HAP-1 (cell line): ENCODE measurements at regions not wholly inside any gene's neighbourhood (a gene's known extent, or its start where the extent isn't known, plus 50 kb on each side); places are given as distances from the start of the nearest gene placed in this dataset.
"Not testable (repeated sequence)": the region's sequence is repeated elsewhere in the genome, so short reads cannot be mapped to it uniquely, and the experiment has no call there.

Source experiments
- DNase-seq, 2 experiments: peaks; one replicate each; pipeline ENCODE4 v3.0.0-alpha.2; 2016 to 2020; ENCODE audit warnings: low spot score in 2 of 2
- H3K27me3 ChIP-seq: fragments of 250-450 bp; sonication (Bioruptor Pico); 2 replicates; pipeline ENCODE4 v1.5.1; 2020; ENCODE audit warnings: low read depth, mild to moderate bottlenecking, moderate library complexity
- H3K36me3 ChIP-seq: fragments of 250-450 bp; sonication (Bioruptor Pico); replicated peaks from 2 replicates; pipeline ENCODE4 v1.5.1; 2020; ENCODE audit warnings: mild to moderate bottlenecking
- H3K4me1 ChIP-seq: fragments of 250-450 bp; sonication (Bioruptor Pico); 2 replicates; pipeline ENCODE4 v1.5.1; 2020; ENCODE audit warnings: mild to moderate bottlenecking
- H3K4me3 ChIP-seq: fragments of 250-450 bp; sonication (Bioruptor Pico); 2 replicates; pipeline ENCODE4 v1.5.1; 2020; ENCODE audit warnings: mild to moderate bottlenecking, moderate library complexity
- H3K9me3 ChIP-seq: fragments of 250-450 bp; sonication (Bioruptor Pico); 2 replicates; pipeline ENCODE4 v1.5.1; 2020; ENCODE audit warnings: mild to moderate bottlenecking, moderate library complexity
- in situ Hi-C: fragments of 300-500 bp; cut with MboI; formaldehyde crosslinking; loops from 3 replicates; pipeline ENCODE4 v1.14.3; 2020; ENCODE audit warnings: low sequenced_read_pairs, inconsistent platforms, mixed read lengths

DNA sequence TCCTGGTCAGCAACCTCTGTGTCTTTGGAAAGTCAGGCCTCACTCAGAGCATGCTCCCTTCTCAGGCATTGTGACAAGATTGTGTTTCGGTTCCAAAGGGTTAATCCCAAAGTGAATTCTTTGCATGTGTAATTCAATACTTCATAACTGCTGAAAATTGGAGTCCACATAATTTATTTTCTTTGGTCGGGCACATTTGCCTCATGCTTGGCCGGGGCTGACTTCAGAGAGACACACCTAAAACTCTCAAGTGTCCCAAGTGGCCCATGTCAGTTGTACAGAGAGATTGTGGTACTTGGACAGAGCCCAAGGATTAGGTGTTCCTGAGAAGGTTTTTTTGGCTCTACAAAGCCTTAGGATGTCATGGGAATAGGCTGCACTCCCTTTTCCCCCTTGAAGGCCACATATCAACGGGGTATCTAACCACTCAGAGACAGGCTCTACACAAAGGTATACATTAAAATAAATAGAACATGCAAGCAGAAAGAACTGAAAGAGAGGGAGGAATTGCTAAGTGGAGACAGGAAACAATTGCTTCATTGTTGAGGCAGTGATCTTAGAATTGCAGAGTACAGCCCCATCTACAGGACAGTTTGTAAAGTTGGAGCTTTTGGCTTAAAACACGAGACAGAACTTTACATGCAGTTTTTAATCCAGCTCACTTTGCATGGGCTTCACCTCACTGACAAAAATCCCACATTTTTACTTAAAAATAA, 1232.3 kb upstream of the ZEB2 start:
- H3K36me3 ChIP-seq: no peaks in the 10 kb centered on the region
- H3K4me3 ChIP-seq: no peak overlapping the region
- H3K9me3 ChIP-seq: no peaks in the 10 kb centered on the region
- in situ Hi-C loops: no loop called here
- peak; percentile 28 to 66 for DNase-seq
- H3K27me3 ChIP-seq: no peaks in the 10 kb centered on the region
- no peaks in the 10 kb centered on the region; the same call in 1 of the 2 replicates for H3K4me1 ChIP-seq

DNA sequence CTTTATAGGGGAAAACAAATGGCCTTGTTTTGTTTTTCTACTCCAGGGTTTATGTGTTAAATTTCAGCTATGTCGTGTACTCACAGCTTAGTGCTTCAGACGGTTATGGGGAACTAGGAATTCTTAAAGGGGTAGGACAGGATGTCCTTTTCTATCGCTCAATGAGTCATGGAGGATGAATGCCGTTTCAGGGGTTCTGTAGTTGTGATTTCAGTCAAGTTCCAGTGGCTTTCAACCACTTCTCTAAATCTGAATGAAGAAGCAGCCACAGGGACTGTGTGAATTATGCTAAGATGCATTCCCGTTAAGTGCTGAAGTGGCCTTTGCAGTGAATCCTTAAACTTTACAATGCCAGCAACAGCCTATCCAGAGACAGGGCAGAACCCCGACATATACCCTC, 1231.7 kb upstream of the ZEB2 start:
- no peaks in the 10 kb centered on the region for H3K27me3 ChIP-seq
- H3K4me1 ChIP-seq: no peaks in the 10 kb centered on the region; the same call in 1 of the 2 replicates
- no peak overlapping the region for H3K4me3 ChIP-seq
- no peaks in the 10 kb centered on the region for H3K9me3 ChIP-seq
- DNase-seq: no peak
- in situ Hi-C loops: no loop called here
- no peaks in the 10 kb centered on the region for H3K36me3 ChIP-seq

DNA sequence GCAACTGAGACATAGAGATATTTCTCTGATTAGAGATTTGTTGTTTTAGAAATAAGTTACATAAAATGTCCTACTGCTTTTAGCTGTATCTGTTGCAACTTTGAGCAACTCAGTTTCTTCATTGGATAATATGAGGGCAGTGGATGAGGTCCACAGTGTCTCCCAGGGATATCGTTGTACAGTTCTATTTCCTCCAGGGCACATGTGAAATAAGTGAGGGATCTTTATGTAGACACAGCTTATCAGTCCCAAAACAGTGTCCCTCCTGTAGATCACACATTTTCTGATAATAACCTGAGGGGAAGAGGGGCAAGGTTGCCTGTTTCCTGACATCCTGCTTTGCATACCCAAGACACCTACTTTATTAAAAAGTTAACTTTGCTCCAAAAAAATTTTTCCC, 1231.2 kb upstream of the ZEB2 start:
- H3K4me1 ChIP-seq: no peaks in the 10 kb centered on the region; the same call in 1 of the 2 replicates
- H3K27me3 ChIP-seq: no peaks in the 10 kb centered on the region
- no peaks in the 10 kb centered on the region for H3K36me3 ChIP-seq
- no peak for DNase-seq
- H3K9me3 ChIP-seq: no peaks in the 10 kb centered on the region
- in situ Hi-C loops: no loop called here
- H3K4me3 ChIP-seq: no peak overlapping the region

DNA sequence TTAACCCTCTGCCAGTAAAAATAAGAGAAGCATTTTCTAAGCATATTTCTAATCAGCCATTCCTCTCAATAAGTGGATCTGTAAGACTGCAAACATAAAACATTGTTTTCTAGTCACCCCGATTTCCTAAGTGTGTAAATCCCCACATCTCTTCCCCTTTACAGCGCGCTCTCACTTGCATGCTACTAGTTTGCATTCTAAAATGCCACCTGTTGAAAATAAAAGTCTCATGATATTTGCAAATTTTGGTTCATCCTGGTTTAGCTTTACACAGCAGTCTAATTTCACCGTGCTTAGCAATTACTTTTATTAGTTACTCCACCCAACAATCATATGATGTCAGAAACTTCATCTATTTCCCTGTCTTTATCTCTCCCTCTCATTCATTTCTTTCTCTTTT, 1230.7 kb upstream of the ZEB2 start:
- no peaks in the 10 kb centered on the region; the same call in 1 of the 2 replicates for H3K4me1 ChIP-seq
- no peak overlapping the region for H3K4me3 ChIP-seq
- no peaks in the 10 kb centered on the region for H3K27me3 ChIP-seq
- H3K36me3 ChIP-seq: no peaks in the 10 kb centered on the region
- in situ Hi-C loops: no loop called here
- no peaks in the 10 kb centered on the region for H3K9me3 ChIP-seq
- no peak for DNase-seq

DNA sequence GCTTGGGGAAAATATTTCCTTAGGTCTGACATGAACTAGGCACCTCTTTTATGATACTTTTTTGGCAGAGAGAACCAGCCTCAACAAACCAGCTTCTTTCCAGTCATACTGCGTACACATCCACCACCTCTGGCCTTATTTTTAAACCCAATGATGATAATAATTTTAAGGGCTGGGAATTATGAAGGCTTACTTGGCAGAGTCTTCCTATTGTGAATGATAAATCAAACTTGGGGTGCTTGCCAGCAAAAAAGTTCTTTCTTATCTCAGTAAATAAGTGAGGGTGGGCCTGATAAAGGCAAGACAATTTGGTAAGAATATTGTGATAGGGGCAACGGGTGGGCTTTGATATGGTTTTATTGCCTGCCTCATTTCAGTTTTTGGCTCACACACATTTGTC, 1230.2 kb upstream of the ZEB2 start:
- Histone ChIP-seq H3K4me3 (no peak overlapping the region), H3K27me3 (no peaks in the 10 kb centered on the region), H3K9me3 (no peaks in the 10 kb centered on the region), H3K36me3 (no peaks in the 10 kb centered on the region), H3K4me1 (no peaks in the 10 kb centered on the region; the same call in 1 of the 2 replicates)
- in situ Hi-C loops: no loop called here
- DNase-seq: no peak

DNA sequence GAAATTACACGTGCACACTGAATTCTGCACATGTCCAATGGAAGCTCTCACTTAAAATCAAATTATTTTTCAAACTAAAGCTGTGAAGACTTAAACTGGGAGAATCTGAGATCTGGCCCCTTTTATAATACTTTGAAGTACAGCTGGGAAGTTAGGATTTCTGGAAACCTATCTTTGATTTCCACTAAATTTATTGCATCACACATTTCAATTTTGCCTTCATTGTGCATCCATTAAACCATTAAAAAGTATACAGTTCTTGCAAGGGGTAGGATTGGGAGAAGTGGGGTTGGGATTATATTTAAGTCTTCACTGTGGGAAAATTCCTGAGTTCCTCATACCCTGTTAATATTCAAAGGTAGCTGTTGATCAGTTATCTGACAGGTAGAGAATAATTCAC, 1229.6 kb upstream of the ZEB2 start:
- in situ Hi-C loops: no loop called here
- H3K4me3 ChIP-seq: no peak overlapping the region
- no peaks in the 10 kb centered on the region; the same call in 1 of the 2 replicates for H3K4me1 ChIP-seq
- no peaks in the 10 kb centered on the region for H3K9me3 ChIP-seq
- no peak for DNase-seq
- no peaks in the 10 kb centered on the region for H3K27me3 ChIP-seq
- no peaks in the 10 kb centered on the region for H3K36me3 ChIP-seq

DNA sequence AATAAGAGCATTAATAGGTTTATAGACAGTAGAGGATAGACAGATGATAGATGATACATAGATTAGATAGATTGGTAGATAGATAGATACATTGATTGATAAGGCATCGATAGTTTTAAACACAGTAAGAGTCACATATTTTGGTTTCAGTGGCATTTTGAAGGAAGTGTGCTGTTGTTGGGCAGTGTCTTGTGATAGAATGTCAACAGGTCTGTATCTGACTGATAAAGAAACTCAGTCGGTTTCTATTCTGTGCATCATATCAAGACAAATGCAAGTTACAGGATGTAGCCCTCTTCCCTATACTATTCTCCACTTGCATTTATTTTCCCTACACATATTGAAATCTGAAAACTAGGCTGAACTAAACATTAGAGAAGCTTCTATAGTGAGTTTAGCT, 1229.0 kb upstream of the ZEB2 start:
- Histone ChIP-seq H3K4me1 (no peaks in the 10 kb centered on the region; the same call in 1 of the 2 replicates), H3K27me3 (no peaks in the 10 kb centered on the region), H3K4me3 (no peak overlapping the region), H3K36me3 (no peaks in the 10 kb centered on the region), H3K9me3 (no peaks in the 10 kb centered on the region)
- DNase-seq: no peak
- in situ Hi-C loops: no loop called here

DNA sequence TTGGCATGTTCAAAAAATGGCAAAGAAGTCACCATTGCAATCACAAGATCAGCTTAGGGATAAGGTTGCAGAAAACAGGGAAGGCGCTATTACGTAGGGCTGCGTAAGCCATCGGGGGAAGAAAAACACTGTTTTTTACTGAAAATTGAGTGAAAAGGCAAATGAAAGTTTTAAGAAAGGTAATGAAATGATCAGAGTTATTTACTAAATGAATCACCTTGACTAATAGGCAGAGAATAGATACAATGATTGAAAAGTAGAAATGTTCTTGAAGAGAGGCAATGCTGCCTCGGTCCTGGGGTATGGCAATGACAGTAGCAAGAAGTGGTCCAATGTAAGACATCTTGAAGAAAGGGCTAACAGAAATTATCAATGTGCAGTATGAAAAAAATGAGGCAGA, 1227.8 kb upstream of the ZEB2 start:
- in situ Hi-C loops: no loop called here
- DNase-seq: no peak
- no peaks in the 10 kb centered on the region for H3K9me3 ChIP-seq
- no peak overlapping the region for H3K4me3 ChIP-seq
- no peaks in the 10 kb centered on the region; the same call in 1 of the 2 replicates for H3K4me1 ChIP-seq
- no peaks in the 10 kb centered on the region for H3K36me3 ChIP-seq
- no peaks in the 10 kb centered on the region for H3K27me3 ChIP-seq

DNA sequence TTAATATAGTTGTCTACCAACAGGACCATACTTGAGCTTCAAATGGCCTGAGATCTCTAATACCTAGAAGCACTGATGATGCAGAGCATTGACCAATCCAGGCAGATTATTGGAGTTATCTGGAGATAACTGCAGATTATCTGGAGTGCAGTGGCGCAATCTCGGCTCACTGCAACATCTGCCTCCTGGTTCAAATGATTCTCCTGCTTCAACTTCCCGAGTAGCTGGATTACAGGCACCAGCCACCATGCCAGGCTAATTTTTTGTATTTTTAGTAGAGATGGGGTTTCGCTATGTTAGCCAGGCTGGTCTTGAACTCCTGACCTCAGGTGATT, 1225.4 kb upstream of the ZEB2 start:
- H3K4me1 ChIP-seq, H3K4me3 ChIP-seq, in situ Hi-C loops, DNase-seq, H3K27me3 ChIP-seq, H3K36me3 ChIP-seq, H3K9me3 ChIP-seq: not testable (repeated sequence)

DNA sequence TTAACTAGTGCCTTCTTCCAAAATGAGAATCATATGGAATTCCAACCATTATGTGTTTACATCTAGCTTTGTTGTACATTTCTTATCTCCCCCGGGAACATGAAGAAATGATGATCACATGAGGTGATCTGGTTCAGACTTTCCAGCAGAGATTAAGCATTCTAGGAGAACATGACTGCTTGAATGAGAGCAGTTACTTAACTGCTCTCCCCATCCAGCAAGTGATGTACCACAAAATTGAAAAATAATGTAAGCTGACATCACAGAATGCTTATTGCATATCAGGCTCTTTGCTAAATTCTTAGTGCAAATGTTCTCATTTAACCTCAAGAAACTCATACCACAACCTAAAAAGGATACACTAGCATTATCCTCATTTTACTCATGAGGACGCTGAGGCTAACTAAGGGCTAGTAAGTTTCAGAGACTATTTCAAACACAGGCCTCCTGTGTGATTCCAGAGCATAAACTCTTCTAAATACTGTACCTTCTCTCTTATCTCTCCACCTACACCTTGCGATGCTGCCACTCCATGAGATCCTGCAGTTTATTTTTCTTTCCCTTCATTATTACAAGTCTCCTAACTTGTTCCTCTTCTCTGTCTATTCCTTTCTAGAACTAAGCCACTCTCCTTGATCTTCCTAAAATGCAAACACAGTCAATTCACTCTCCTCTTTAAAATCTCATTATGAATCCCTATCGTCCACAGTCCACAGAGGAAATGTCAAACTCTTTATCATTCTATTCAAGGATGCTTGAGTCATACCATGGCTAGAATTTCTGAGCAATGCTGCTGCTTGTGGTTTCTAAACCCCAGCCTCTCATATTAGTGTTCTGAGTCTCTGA, 1224.8 kb upstream of the ZEB2 start:
- no peaks in the 10 kb centered on the region for H3K9me3 ChIP-seq
- H3K4me3 ChIP-seq: no peak overlapping the region
- H3K36me3 ChIP-seq: no peaks in the 10 kb centered on the region
- no peaks in the 10 kb centered on the region for H3K27me3 ChIP-seq
- H3K4me1 ChIP-seq: no peaks in the 10 kb centered on the region
- DNase-seq: no peak
- in situ Hi-C loops: no loop called here

DNA sequence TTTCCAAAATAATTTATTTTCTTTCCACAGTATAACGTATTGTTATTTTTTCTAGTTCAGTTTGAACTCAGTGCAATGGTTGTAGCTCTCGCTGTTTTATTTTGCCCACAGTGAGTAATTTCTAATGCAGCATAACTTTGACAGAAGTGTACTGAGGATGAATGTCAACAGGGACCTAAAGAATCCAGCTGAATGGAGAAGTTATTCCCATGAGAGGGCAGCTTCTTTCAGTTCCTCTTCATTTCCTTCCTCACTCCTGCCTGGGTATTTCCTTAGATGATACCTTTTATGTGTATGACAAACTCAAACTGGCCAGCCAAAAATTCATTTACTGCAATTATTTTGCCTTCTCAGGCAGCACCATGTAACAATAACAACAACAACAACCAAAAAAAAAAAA, 1223.1 kb upstream of the ZEB2 start:
- Histone ChIP-seq H3K27me3 (no peaks in the 10 kb centered on the region), H3K4me1 (no peaks in the 10 kb centered on the region), H3K36me3 (no peaks in the 10 kb centered on the region), H3K9me3 (no peaks in the 10 kb centered on the region), H3K4me3 (no peak overlapping the region)
- in situ Hi-C loops: no loop called here
- DNase-seq: no peak

DNA sequence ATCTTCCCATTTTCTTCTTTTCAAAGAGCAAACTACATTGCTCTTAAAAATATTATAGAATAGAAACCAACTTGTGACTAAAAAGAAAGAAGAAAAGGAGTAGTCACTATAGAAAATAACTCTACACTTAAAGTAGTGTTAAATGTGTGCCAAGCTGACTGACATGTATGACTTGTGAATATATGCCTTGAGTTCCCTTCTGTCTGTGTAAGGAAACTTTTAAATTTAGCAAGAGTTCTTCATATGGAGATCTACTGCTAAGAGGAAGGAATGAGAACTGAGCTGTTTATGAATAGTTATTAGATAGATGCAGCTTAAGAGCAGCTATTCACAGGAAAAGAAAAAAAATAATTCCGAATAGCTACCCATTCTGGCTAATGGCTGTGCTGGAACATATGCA, 1221.7 kb upstream of the ZEB2 start:
- in situ Hi-C loops: no loop called here

DNA sequence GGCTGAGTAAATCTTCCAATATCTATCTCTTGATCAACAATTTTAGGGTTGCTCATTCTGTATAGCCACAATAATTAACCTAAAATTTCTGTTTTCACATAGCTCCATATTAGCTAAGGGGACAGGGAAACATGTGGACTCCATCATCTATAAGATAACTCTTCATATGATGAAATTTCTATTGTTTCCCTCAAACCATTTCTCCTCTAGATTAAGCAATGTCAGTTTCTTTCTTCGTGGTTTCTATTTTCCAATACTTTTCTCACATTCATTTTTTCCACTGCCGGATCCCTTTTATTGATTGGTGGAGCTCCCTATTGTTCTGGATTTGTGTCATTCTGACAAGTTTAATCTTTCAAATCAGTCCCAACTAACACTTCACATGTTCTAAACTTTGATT, 1221.3 kb upstream of the ZEB2 start:
- H3K36me3 ChIP-seq: no peaks in the 10 kb centered on the region
- no peak for DNase-seq
- in situ Hi-C loops: no loop called here
- no peaks in the 10 kb centered on the region for H3K27me3 ChIP-seq
- H3K9me3 ChIP-seq: no peaks in the 10 kb centered on the region
- H3K4me3 ChIP-seq: no peak overlapping the region
- H3K4me1 ChIP-seq: no peaks in the 10 kb centered on the region

More for the DNA sequence above, 1221.7 kb upstream of the ZEB2 start:
- H3K4me1 ChIP-seq: no peaks in the 10 kb centered on the region
- no peak overlapping the region for H3K4me3 ChIP-seq
- H3K9me3 ChIP-seq: no peaks in the 10 kb centered on the region
- no peaks in the 10 kb centered on the region for H3K36me3 ChIP-seq
- H3K27me3 ChIP-seq: no peaks in the 10 kb centered on the region
- DNase-seq: no peak

DNA sequence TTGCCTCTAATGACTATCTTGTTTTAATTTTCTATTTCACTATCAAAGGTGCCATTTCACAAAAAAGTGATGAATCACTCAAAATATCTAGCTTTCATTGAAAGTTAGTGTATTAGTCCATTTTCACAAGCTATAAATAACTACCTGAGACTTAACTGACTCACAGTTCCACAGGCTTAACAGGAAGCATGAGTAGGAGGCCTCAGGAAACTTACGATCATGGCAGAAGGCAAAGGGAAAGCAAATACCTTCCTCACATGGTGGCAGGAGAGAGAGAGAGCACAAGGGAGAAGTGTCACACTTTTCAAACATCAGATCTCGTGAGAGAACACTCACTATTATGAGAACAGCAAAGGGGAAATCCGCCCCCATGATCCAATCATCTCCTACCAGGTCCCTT, 1220.4 kb upstream of the ZEB2 start:
- Histone ChIP-seq H3K4me1 (no peaks in the 10 kb centered on the region), H3K27me3 (no peaks in the 10 kb centered on the region), H3K36me3 (no peaks in the 10 kb centered on the region), H3K9me3 (no peaks in the 10 kb centered on the region), H3K4me3 (no peak overlapping the region)
- in situ Hi-C loops: no loop called here
- DNase-seq: no peak
